ENCODE measurements at regions not wholly inside any gene's neighbourhood (a gene's known extent, or its start where the extent isn't known, plus 50 kb on each side); places are given as distances from the start of the nearest gene placed in this dataset.
"Not testable (repeated sequence)": the region's sequence is repeated elsewhere in the genome, so short reads cannot be mapped to it uniquely, and the experiment has no call there.

DNA sequence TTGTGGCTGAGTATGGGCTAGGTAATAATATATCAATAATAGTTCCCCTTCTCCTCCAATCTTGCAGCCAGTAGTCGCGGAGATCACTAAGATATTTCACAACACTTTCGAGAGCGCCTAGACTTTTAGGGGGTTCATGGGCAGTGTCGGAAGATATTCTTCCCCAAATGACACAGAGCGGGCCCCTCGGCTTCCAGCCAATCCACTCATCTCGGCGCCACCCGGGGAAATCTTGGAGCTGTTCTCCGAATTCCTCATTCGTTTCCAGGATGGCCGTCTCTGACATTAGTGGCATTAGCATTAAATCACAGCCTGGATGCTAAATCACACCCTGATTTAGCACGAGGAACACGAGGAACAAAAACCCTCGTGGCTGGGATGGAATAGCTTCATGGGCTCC, 437.7 kb downstream of the ZNF516 start:
- Mint-ChIP-seq H3K9me3 (no peaks in the 10 kb centered on the region), H3K4me3 (no peak overlapping the region), H3K27ac (no peak overlapping the region), H3K4me1 (no peaks in the 10 kb centered on the region), H3K36me3 (no peaks in the 10 kb centered on the region), H3K27me3 (peaks cover 3% of the 10 kb centered on the region)

DNA sequence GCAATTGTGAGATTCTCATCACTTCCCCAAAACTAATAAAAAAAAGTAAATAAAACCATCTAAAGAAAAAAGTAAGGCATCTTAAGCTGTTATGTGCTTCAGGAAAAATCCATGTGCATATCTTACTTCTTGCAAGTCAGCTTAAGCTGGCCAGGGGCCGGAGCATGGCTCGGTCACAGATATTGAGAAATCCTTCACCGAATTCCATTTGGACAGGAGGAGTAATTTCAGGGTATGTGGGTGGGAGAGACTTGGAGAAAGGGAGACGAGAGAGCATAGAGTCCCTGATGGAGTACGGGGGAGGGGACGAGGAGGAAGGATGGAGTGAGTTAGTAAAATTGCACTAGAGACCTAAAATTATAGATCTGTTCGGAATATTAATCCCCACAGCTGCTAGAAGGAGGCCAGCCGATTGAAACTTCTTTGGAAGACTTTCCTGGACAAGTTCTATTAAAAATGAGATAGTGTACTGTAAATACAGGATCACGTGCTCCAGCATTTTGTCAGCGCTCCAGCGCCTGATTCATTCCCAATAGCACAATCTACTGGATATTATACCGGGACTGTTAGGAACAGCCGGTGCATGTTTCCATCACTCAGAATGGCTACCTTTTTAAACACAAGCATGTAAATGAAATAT, 438.5 kb downstream of the ZNF516 start:
- Mint-ChIP-seq H3K4me1 (no peaks in the 10 kb centered on the region), H3K27ac (no peak overlapping the region), H3K27me3 (peaks cover 3% of the 10 kb centered on the region), H3K4me3 (no peak overlapping the region), H3K9me3 (no peaks in the 10 kb centered on the region), H3K36me3 (no peaks in the 10 kb centered on the region)

DNA sequence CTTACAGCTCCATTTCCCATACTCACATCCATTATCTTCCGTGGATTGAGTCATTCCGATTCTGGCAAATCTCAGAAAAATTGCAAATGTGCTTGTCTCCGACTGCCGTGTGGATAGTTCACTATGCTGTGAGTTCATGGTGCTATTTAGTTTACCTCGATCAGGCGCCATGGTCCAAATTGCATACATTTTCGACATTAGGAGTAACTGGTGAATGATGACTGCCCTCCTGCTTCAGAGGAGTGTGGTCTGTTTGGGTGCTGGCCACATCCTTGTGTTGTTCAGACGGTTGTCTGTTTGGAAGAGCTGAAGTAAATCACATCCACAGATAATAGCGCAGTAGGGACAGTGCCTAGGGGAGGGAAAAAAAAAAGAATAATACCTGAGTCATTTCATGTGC, 439.5 kb downstream of the ZNF516 start:
- Mint-ChIP-seq H3K27ac (no peak overlapping the region), H3K4me1 (no peaks in the 10 kb centered on the region), H3K9me3 (no peaks in the 10 kb centered on the region), H3K27me3 (peaks cover 3% of the 10 kb centered on the region), H3K36me3 (no peaks in the 10 kb centered on the region), H3K4me3 (no peak overlapping the region)

DNA sequence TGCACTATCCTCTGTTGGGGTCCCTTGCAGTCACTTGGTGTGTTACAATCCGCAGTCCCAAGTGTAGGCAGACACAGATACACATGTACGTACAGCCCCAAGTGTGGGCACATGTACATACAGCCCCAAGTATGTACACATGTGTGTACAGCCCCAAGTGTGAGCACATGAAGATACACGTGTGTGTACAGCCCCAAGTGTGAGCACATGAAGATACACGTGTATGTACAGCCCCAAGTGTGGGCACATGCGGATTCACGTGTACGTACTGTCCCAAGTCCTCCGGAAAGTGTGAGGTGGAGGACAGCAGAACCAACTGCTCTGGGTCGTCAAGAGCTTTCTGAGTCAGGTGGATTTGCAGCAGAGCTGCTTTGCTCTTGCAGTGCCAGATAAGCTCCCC, 440.0 kb downstream of the ZNF516 start:
- H3K9me3 Mint-ChIP-seq: no peaks in the 10 kb centered on the region
- no peak overlapping the region for H3K27ac Mint-ChIP-seq
- H3K36me3 Mint-ChIP-seq: no peaks in the 10 kb centered on the region
- H3K4me3 Mint-ChIP-seq: no peak overlapping the region
- no peaks in the 10 kb centered on the region for H3K4me1 Mint-ChIP-seq
- peaks cover 3% of the 10 kb centered on the region for H3K27me3 Mint-ChIP-seq

DNA sequence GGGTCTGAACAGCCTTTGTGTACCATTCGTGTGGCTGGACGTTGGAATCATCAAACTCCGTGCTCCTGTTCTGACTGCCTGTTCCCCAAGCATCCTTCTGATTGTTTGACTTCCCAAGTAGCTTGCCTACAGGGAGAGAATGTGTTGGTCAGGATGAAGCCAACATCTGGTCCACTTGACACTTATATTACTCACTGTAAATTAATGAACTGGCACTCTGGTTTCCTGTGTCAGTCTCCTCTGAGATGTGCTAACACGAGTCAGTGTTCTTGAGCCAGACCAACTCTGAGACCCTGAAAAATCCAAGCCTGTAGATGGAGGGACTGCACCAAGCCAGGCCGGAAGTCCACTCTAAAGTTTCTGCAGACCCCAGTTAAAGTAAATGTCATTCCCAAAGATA, 440.9 kb downstream of the ZNF516 start:
- Mint-ChIP-seq H3K4me1 (no peaks in the 10 kb centered on the region), H3K4me3 (no peak overlapping the region), H3K9me3 (no peaks in the 10 kb centered on the region), H3K27ac (no peak overlapping the region), H3K36me3 (no peaks in the 10 kb centered on the region), H3K27me3 (no peaks in the 10 kb centered on the region)

DNA sequence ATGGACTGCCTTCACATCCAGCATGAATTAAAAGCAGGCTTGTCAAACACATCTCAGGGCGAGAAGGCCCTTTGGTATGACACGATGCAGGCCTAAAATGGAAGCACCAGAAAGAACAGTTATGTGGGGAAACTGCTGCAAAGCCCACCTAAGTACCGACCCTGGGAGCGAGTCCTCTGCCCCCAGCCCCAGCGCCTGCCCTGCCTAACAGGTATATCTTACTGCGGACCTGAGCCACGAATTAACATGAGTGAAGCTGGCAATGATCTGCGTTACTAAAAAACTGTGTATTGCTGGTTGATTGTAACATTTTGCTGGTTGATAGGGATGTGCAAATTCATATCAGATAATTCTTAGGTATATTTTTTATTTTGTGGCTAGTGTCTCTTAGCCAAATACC, 441.5 kb downstream of the ZNF516 start:
- no peaks in the 10 kb centered on the region for H3K9me3 Mint-ChIP-seq
- no peaks in the 10 kb centered on the region for H3K36me3 Mint-ChIP-seq
- H3K27ac Mint-ChIP-seq: no peak overlapping the region
- H3K4me1 Mint-ChIP-seq: no peaks in the 10 kb centered on the region
- no peaks in the 10 kb centered on the region for H3K27me3 Mint-ChIP-seq
- H3K4me3 Mint-ChIP-seq: no peak overlapping the region

DNA sequence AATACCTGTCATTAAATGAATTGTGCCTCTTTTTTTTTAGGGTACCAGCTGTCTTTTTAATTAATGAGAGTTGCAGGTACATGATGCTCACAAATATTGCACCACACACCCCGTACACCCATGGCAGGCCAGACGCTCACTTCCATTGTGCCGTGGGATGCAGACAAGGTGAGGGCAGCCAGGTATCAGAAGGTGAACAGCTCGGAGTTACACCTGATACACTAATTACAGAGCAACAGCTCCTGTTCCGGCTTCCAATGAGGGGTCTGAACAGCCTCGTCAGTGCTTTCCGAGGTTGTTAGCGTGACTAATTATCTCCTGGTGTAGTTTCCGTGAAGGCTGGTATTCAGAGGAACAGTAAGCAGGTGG, 442.8 kb downstream of the ZNF516 start:
- no peak overlapping the region for H3K4me3 Mint-ChIP-seq
- no peaks in the 10 kb centered on the region for H3K36me3 Mint-ChIP-seq
- H3K4me1 Mint-ChIP-seq: no peaks in the 10 kb centered on the region
- H3K9me3 Mint-ChIP-seq: no peaks in the 10 kb centered on the region
- no peaks in the 10 kb centered on the region for H3K27me3 Mint-ChIP-seq
- H3K27ac Mint-ChIP-seq: no peak overlapping the region

DNA sequence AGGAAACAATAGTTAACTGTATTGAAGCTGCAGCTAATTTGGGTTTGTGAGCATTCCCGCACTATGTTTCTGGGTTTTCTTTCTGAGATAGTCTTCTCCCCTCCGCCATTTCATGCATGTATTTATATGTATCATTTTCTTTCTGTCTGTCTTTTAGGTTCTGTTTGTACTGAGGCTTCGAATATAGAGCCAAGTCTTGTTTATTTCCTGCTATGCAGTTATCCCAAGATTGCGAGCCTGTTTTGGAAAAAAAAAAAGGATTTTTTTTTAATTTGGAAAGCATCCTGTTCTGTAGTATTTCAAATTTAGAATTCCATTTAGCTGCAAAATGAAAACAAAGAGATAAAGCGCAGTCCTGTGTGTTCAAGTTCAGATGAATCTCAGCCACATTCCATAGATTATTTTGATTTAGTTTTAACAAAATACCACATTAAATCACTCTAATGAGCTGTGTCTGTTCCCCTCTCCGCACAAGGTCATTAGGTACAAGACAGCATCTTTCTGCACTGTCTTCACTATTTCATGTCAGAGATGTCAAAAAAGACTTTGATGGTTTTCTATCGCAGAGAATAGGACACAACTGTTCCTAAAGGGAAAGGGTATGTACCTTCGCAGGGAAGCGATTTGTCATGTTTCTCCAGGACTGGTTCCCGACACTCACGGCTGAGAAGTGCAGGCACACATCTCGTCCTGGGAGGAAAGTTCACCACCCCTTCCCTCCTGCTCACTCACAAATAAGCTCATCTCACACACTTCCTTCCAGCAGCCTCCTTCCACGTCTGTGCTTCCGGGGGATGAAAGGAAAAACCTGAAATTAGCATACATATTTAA, 443.4 kb downstream of the ZNF516 start:
- Mint-ChIP-seq H3K27ac (no peak overlapping the region), H3K4me1 (no peaks in the 10 kb centered on the region), H3K4me3 (no peak overlapping the region), H3K27me3 (no peaks in the 10 kb centered on the region), H3K36me3 (no peaks in the 10 kb centered on the region), H3K9me3 (no peaks in the 10 kb centered on the region)

DNA sequence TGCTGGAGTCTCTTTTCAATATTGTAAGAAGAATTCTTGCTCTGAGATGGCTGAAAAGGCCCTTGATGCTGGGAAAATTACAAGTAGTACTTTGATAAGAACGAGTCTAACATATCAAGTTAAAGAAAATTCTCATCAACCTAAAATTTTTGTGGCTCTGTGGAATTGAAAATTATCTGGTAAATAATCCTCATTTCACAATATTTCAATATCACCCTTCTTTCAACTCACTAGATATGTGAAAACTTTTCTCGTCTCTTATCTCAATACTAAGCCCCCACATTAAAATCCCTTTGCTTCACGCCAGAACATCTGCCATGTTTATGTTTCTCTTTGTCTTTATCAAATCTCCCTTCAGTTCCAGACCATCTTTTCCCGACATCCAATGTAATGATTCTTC, 448.8 kb downstream of the ZNF516 start:
- Mint-ChIP-seq H3K36me3 (no peaks in the 10 kb centered on the region), H3K9me3 (no peaks in the 10 kb centered on the region), H3K27me3 (peaks cover 3% of the 10 kb centered on the region), H3K4me3 (no peak overlapping the region), H3K4me1 (no peaks in the 10 kb centered on the region), H3K27ac (no peak overlapping the region)

DNA sequence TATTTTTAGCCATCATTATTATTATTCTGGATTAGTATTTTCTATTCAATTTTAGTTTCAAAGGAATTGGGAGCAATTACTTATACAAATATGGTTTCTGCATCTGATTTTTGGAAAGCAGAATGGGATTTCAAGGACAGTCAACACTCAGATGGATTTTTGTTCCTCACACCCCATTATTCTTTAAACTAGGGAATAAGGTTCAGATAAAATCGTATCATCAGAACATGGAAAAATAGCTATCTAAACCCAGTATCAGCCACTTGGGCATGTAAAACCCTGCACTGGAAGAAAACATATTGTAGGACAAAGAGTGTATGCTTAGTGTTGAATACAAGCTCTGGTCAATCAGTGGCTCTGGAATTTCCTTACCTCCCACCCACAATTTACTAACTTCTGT, 452.5 kb downstream of the ZNF516 start:
- H3K4me3 Mint-ChIP-seq: no peak overlapping the region
- no peak overlapping the region for H3K27ac Mint-ChIP-seq
- H3K27me3 Mint-ChIP-seq: peaks cover 8% of the 10 kb centered on the region
- no peaks in the 10 kb centered on the region for H3K4me1 Mint-ChIP-seq
- no peaks in the 10 kb centered on the region for H3K9me3 Mint-ChIP-seq
- no peaks in the 10 kb centered on the region for H3K36me3 Mint-ChIP-seq

DNA sequence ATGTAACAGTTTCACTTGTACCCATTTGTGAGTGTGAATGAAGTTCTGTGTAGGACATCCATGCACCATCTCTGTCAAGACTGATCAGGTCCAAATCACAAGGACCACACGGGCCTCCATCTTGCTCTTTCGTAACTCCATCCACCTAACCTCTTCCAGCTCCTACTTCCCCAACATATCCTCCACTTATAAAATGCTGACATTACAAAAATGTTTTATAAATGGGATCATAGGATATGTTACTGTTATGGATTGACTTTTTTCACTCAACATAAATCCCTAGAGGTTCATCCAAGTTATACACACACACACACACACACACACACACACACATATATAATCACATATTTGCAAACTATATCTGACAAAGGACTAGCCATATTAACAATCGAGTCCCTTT, 476.8 kb downstream of the ZNF516 start:
- Mint-ChIP-seq H3K36me3 (no peaks in the 10 kb centered on the region), H3K27ac (no peak overlapping the region), H3K9me3 (peaks cover 10% of the 10 kb centered on the region), H3K27me3 (peaks cover 6% of the 10 kb centered on the region), H3K4me3 (no peak overlapping the region), H3K4me1 (no peaks in the 10 kb centered on the region)

DNA sequence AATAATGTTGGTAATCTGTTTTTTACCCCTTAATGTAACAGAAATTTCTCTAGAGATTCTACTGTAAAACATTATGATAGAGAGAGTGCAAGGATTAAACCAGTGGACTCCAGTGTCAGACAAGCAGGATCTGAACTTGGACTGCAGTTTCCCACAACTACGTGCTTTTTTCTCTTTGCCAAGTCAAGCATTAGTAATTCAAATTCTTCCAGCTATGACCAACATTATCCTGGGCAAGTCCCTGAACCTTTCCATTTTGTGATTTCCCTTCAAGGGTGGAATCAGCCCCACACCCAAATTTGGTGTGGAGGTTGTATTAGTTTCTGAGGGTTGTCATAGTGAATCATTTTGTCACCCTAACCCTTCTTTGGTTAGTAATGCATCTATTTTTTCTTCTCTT, 482.0 kb downstream of the ZNF516 start:
- Mint-ChIP-seq H3K27ac (no peak overlapping the region), H3K9me3 (peaks cover 5% of the 10 kb centered on the region), H3K36me3 (no peaks in the 10 kb centered on the region)

DNA sequence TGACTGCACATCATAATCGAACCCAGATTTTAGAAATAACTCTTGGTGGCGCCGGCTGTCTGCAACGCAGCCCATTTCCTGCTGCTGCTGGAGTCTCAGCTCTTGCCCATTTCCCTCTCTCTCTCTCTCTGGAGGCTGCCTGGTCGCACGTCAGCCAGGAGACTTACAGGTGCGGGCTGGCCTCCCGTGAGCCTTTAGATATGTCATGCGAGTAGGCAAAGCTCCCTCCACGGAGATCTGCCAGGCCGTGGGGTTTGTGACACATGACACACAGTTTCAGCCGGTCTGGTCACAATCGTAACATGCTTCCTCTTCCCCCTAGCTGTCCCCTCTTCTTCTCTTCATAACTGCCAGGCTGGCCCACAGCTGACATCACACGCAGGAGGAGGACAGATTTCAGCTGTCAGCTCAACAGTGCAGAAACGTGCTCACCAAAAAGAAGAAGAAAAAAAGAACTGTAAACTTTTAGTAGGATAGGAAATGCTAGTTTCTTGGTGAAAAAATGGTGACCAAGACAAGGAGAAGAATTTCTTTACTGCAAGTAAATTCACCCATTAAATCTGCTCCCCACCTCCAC, 489.3 kb downstream of the ZNF516 start:
- peaks cover 6% of the 10 kb centered on the region for H3K27me3 Mint-ChIP-seq
- no peak overlapping the region for H3K4me3 Mint-ChIP-seq
- H3K4me1 Mint-ChIP-seq: no peaks in the 10 kb centered on the region
- H3K27ac Mint-ChIP-seq: no peak overlapping the region
- H3K9me3 Mint-ChIP-seq: no peaks in the 10 kb centered on the region
- no peaks in the 10 kb centered on the region for H3K36me3 Mint-ChIP-seq

More for the DNA sequence above, 482.0 kb downstream of the ZNF516 start:
- Mint-ChIP-seq H3K27me3 (peaks cover 3% of the 10 kb centered on the region), H3K4me3 (no peak overlapping the region), H3K4me1 (no peaks in the 10 kb centered on the region)

DNA sequence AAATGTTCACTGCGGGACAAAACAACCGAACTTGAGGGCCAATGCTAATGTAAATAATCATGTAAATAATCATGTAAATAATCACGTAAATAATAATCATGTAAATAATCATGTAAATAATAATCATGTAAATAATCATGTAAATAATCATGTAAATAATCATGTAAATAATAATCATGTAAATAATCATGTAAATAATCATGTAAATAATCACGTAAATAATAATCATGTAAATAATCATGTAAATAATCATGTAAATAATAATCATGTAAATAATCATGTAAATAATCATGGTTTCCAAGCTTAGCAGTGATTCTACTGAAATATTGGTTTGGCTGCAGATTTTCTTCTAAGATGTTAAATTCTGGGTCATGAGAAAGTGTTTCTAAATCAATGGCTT, 507.1 kb downstream of the ZNF516 start:
- H3K27ac Mint-ChIP-seq, H3K9me3 Mint-ChIP-seq, H3K4me3 Mint-ChIP-seq, H3K27me3 Mint-ChIP-seq, H3K4me1 Mint-ChIP-seq, H3K36me3 Mint-ChIP-seq: not testable (repeated sequence)

DNA sequence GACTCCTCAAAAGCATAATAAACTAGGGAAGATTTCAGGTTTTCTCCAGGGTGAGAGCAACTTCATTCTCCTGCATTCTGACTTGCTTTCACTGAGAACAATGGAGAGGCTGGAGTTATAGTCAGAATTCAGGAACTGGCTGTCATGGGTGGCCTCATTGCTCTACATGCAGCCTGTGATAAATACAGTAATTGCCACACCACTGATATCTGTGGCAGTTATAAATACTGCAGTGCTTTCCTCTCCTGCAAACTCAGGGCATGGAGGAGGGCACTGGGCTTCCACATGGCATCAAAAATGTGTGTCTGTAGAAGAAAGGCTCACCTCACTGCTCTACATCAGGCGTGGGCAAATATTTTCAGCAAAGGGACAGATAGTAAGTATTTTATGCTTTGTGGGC, 510.2 kb downstream of the ZNF516 start:
- H3K4me3 Mint-ChIP-seq: no peak overlapping the region
- H3K4me1 Mint-ChIP-seq: no peaks in the 10 kb centered on the region
- no peaks in the 10 kb centered on the region for H3K9me3 Mint-ChIP-seq
- no peak overlapping the region for H3K27ac Mint-ChIP-seq
- no peaks in the 10 kb centered on the region for H3K36me3 Mint-ChIP-seq
- peaks cover 2% of the 10 kb centered on the region for H3K27me3 Mint-ChIP-seq

DNA sequence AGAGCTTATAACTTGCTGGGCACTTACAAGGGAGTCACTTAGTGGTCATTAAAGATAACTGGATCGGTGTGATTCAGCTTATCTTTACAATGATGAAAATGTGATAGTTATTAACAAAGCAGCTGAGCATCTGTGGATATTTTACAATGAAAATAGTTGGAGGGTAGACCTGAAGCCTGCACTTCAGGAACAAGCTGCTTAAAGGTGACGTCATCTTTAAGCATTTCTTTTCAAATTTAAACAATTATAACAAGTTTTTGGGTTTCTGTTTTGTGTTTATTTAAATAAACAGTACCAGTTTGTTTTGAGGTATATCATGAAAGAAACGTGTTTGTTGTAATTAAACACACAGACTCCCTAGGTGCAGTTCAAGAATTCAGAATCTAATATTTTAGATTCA, 513.9 kb downstream of the ZNF516 start:
- no peaks in the 10 kb centered on the region for H3K4me1 Mint-ChIP-seq
- no peak overlapping the region for H3K27ac Mint-ChIP-seq
- H3K36me3 Mint-ChIP-seq: no peaks in the 10 kb centered on the region
- peaks cover 8% of the 10 kb centered on the region for H3K27me3 Mint-ChIP-seq
- no peaks in the 10 kb centered on the region for H3K9me3 Mint-ChIP-seq
- no peak overlapping the region for H3K4me3 Mint-ChIP-seq
